CD4-positive, alpha-beta T cell treated with Interferon gamma for 1 hour (primary cell): ENCODE measurements at regions not wholly inside any gene's neighbourhood (a gene's known extent, or its start where the extent isn't known, plus 50 kb on each side); places are given as distances from the start of the nearest gene placed in this dataset.

Experiments
- DNase-seq: peaks from one replicate; pipeline ENCODE4 v3.0.0-alpha.2; 2020

- no peak for DNase-seq
These were observed 190.3 kb upstream of the CRY1 start for GRCh38 chr12:107283652-107284051.

GRCh38 chr12:107284692-107285091 lies 191.3 kb upstream of the CRY1 start:
- no peak for DNase-seq

DNA sequence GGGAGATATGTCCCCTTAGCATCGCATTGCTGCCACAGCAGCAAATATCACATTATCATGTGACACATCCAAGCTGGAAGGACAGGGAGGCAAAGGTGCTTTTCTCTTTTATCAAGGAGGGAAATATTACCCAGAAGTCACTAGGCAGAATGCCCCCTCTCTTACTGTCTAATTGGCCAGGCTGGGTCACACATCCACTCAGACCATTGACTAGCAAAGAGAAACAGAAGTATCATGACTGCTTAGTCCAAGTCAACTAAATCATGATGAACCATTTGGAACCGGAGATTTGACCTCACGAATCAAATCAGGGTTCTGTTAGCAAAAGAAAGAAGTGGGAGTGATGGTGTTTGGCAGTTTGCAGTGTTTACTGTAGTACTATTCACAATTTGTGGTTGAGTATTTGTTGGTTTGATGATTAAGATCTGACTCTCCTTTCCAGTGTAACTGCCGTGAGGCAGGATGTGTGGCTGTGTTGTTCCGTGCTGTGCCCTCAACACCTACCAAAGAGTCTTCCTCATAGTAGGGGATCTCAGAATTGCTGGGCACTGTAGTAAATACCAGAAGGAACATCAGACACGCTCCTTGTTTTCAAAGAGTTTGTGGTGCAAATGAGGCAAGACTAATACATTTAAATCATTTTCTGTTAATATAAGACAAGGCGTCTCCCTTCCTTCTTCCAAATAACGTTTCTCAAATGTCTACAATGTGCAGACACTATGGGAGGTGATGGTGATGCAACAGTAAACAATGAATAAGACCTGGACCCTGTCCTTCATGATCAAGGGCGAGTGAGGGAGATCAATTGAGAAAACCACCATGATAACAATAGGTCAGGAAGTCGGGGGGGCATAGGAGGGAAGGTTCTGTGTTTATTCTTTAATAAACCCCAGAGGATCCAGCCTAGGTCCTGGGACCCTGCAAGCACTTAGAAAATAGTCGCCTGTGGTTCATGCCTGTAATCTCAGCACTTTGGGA lies 194.4 kb upstream of the CRY1 start:
- no peak for DNase-seq

- DNase-seq = no peak
These were observed 195.2 kb upstream of the CRY1 start for GRCh38 chr12:107288414-107289127.

DNA sequence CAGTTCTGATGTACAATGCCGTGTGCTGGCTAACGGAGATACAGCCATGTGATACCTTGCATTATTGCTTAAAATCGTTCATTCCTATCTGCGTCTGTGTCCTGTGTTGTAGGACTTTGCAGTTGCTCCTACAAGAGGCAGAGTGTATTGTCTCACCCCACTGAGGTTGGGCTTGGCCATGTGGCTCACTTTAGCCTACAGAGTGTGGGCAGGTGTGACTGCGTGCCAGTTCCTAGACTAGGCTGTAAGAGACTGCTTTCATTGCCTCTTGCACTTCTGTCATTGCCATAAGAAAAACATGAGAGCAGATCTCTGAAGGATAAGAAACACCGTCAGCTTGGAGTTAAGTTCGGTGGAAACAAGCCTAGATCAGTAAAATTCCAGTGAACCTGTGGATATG lies 197.7 kb upstream of the CRY1 start:
- DNase-seq = no peak

DNA sequence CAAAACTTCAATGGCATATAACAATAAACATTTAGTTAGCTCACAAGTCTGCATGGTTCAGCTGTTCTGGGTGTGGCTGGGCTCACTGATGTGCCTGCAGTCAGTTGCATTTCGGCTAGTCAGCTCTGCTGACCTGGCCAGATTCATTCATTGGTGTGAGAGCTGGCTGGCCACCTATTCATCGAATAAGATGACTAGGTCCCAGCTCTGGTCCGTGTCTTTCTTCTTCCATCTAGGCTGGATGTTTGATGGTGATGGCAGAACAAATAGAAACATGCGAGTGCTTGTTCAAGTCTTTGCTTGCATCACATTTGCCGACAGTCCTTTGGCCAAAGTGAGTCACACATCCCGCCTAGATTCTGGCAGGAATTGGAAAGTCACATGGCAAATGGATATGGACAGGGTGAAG lies 203.3 kb upstream of the CRY1 start:
- DNase-seq = no peak

GRCh38 chr12:107302649-107303341 lies 209.4 kb upstream of the CRY1 start:
- DNase-seq = no peak

GRCh38 chr12:107304588-107305532 lies 211.5 kb upstream of the CRY1 start:
- no peak for DNase-seq

DNA sequence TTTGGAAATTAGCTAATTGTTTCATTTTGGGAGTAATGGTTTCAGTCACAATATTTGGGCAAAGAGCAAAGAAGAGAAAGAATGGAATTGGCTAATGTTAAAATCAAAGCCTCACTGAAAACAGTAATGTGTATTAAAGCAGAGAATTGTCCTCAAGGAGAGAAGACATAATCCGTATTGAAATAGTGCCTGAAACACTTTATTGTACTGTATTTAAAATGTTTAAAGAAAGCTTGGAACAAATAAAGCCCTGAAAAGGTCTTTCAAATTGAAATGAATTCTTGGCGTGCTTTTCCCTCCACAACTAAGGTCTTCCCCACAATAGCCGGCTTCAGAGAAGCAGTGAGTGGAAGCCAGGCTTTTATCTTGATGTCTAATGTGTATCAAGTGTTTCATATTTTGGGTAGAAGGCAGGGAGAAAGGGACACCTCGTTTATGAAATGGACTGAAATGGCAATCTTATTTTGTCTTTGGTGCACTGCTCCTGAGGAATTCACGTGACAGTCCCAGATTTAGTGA lies 212.9 kb upstream of the CRY1 start:
- DNase-seq = no peak

GRCh38 chr12:107308310-107308709 lies 215.0 kb upstream of the CRY1 start:
- no peak for DNase-seq

GRCh38 chr12:107309020-107309419 lies 215.7 kb upstream of the CRY1 start:
- DNase-seq = no peak

GRCh38 chr12:107310621-107311020 lies 217.3 kb upstream of the CRY1 start:
- no peak for DNase-seq

DNA sequence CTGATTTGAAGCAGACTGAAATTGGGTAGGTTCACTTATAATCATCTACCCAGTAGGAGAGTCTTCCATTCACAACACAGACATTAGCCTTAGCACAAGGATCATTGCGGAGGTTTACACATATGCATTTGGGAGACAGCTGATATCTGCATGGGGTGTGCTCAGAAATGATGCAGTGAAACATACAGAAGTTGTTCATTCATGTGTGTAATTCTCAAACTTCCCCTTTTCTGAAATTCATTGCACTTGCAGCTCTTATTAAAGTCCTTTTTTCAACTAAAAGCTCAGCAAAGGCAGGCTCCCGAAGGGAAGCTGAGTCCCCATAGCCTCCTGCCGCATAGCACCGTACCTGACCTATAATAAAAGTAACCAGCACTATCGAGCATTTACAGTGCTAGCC lies 218.3 kb upstream of the CRY1 start:
- DNase-seq = no peak

DNA sequence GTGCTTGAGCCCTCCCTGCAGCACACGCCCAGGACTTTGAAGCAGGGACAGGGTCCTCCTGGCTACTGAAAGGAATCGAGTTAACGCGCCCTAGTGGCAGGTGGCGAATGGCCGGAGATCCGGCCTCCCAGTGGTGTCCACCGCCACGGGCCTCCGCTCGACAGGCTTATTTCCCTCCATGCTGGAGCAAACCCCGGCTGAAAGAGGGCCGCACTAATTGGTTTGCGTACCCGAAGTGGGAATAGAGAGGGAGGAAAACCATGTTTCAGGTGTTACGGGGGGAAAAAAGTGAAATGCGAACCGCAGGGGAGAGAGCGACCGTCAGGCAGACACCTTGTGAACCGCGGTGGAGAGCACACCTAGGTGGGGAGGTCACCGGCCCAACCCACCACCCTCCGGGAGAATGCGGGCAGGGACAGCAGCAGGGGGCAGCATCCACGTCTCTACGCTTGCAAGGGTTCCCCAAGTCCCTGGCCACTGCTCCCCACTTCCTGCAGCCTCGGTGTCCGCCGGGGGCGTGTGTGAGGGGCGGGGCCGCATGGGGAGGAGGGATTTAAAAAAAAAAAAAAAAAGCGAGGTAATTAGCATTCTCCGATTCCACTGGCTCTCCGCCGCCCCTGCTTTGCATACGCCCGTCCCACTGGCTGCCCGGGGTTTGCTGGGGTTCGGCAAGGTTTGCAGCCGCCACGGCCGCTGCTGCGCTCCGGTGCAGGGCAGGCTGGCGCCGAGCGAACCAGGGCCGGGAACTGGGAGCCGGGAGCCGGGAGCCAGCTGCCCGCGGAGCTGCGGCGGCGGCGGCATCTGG lies 224.6 kb upstream of the CRY1 start:
- peak; percentile 87 for DNase-seq

- DNase-seq = no peak
These were observed 225.1 kb upstream of the CRY1 start for GRCh38 chr12:107318556-107318805.

DNA sequence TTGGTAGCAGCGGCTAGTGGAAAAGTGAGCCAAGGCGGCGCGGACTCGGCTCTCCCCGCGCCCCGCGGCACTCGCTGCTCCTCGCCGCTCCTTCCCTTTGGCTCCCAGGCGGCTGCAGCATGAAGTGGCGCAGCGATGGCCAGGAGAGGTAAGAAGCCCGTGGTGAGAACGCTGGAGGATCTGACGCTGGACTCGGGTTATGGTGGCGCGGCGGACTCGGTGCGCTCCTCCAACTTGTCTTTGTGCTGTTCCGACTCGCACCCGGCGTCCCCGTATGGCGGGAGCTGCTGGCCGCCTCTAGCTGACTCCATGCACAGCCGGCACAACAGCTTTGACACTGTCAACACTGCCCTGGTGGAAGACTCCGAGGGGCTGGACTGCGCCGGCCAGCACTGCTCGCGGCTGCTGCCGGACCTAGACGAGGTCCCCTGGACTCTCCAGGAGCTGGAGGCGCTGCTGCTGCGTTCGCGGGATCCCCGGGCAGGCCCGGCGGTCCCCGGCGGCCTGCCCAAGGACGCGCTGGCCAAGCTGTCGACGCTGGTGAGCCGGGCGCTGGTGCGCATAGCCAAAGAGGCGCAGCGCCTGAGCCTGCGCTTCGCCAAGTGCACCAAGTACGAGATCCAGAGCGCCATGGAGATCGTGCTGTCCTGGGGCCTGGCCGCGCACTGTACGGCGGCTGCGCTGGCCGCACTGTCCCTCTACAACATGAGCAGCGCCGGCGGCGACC lies 225.6 kb upstream of the CRY1 start:
- DNase-seq = no peak

- DNase-seq = no peak
These were observed 226.2 kb upstream of the CRY1 start for GRCh38 chr12:107319533-107320032.

- DNase-seq = peak; percentile 74
These were observed 226.9 kb upstream of the CRY1 start for GRCh38 chr12:107320033-107320928.

DNA sequence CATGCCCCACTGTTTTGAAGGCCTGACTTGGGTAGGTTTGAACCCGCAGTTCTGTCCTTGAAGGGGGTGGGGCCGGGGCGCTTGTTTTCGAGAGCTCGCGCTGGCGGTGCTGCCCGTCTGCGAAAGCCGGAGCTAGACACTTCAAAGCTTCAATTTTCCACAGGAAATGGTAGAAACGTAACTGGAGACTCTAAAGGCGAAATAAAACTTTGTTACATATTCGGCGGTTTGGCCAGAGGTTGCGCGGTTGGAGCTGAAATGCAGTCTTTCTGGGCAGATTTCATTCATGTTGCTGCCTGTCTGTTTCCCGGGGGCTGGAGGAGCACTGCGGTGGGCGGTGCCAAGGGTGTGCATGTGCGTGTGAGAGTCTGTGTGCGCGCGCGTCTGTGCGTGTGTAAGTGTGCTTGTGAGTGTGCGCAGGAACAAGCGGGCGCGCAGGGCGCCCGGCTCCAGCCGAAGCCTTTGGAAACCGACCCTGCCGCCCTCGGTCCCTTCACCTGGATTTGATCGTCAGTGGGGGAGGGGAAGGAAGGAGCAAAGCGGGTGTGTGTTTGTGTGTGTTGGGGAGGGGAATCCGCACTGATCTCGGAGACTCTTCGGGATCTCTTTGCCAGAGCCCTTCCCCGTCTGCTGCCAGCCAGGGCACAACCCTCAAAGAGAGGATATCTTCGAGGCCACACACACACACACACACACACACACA lies 227.7 kb upstream of the CRY1 start:
- DNase-seq = peak; percentile 78
